ENCODE measurements at regions not wholly inside any gene's neighbourhood (a gene's known extent, or its start where the extent isn't known, plus 50 kb on each side); places are given as distances from the start of the nearest gene placed in this dataset.

DNA sequence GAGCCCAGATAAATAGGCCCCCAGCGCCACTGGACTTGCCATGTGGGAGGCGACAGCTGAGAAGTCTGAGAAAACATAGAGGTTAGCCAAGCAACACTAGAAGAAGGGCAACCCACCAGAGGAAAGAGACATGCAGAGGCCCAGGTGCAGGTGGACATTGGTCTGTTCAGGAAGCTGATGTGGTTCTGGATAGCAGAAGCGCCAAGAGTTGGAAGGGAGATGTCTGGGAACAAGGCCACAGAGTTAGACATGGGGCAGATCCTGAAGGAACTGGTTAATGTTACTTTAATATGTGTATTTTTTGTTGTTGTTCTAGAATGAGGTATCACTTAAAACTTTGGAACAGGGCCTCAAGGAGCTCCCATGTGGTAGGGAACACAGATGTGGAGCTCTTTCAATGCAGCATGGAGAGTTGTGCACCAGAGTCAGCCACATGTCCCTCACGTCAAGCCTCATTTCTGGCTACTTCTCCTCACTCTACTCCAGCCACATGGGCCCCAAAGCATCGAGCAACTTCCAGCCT lies 62.2 kb upstream of the PKDCC start:
- Histone ChIP-seq H4K20me1 (ENCODE audit: insufficient read depth, low read length) (no peaks in the 10 kb centered on the region), H3K36me3 (replicated peaks; ENCODE audit: low read depth, low read length) (no peaks in the 10 kb centered on the region), H2AFZ (ENCODE audit: low read depth, low read length) (no peak overlapping the region)

DNA sequence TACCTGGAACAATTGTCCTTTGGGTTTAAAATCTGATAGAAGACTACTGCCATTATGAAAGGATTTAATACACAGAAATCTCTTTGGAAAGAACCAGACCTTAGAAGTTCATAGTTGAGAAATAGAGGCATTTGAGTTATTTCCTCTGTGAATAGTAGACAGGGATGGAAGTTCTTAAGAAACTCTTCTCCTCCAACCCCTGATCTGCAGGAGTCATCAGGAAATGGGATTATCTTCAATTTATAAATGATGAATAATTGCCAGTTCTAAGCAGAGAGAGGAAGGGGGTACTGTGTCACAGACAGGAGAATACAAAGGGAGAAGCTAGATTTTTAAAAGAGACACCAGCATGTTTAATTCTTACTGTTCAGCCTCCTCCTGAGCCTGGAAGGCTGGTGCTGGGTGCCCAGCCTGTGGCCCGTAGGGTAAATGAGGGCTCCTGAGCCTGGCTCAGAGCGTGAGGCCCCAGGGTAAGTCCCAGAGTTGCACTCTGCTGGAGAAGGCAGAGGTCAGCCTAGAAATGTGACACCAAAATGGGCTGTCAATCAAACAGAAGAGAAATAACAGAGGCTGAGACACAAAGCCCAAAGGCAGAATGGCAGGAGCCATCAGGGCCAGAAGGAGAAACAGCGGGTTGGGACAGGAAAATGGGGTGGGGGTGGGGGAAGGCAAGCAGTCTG lies 58.2 kb upstream of the PKDCC start:
- no peaks in the 10 kb centered on the region for H4K20me1 ChIP-seq (ENCODE audit: insufficient read depth, low read length)
- H3K4me2 ChIP-seq (ENCODE audit: low read length), result no peak overlapping the region
- no peak overlapping the region for H3K9ac ChIP-seq (ENCODE audit: low read length)
- H3K79me2 ChIP-seq (ENCODE audit: low read length), result no peaks in the 10 kb centered on the region
- no peak overlapping the region for H2AFZ ChIP-seq (ENCODE audit: low read depth, low read length)
- H3K4me1 ChIP-seq (ENCODE audit: low read length), result no peaks in the 10 kb centered on the region
- no peak overlapping the region for H3K27ac ChIP-seq (ENCODE audit: low read length)
- H3K36me3 ChIP-seq (replicated peaks; ENCODE audit: low read depth, low read length), result no peaks in the 10 kb centered on the region
- H3K27me3 ChIP-seq (ENCODE audit: low read depth, low read length), result peaks cover 42% of the 10 kb centered on the region
- no peaks in the 10 kb centered on the region for H3K9me3 ChIP-seq (ENCODE audit: insufficient read depth, low read length)
- no peak overlapping the region for H3K4me3 ChIP-seq (ENCODE audit: low read length)
- no peak for TF ChIP-seq EZH2phosphoT487 (IDR thresholded peaks at IDR 0.05; ENCODE audit: low read depth)
- TF ChIP-seq, protein P1, sequence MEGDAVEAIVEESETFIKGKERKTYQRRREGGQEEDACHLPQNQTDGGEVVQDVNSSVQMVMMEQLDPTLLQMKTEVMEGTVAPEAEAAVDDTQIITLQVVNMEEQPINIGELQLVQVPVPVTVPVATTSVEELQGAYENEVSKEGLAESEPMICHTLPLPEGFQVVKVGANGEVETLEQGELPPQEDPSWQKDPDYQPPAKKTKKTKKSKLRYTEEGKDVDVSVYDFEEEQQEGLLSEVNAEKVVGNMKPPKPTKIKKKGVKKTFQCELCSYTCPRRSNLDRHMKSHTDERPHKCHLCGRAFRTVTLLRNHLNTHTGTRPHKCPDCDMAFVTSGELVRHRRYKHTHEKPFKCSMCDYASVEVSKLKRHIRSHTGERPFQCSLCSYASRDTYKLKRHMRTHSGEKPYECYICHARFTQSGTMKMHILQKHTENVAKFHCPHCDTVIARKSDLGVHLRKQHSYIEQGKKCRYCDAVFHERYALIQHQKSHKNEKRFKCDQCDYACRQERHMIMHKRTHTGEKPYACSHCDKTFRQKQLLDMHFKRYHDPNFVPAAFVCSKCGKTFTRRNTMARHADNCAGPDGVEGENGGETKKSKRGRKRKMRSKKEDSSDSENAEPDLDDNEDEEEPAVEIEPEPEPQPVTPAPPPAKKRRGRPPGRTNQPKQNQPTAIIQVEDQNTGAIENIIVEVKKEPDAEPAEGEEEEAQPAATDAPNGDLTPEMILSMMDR (IDR thresholded peaks at IDR 0.05; ENCODE audit: low read depth, low read length), result no peak

More for the DNA sequence above, 62.2 kb upstream of the PKDCC start:
- Histone ChIP-seq H3K9ac (ENCODE audit: low read length) (no peak overlapping the region), H3K9me3 (ENCODE audit: insufficient read depth, low read length) (no peaks in the 10 kb centered on the region), H3K27ac (ENCODE audit: low read length) (no peak overlapping the region), H3K4me2 (ENCODE audit: low read length) (no peak overlapping the region), H3K4me3 (ENCODE audit: low read length) (no peak overlapping the region), H3K27me3 (ENCODE audit: low read depth, low read length) (peaks cover 38% of the 10 kb centered on the region), H3K79me2 (ENCODE audit: low read length) (no peaks in the 10 kb centered on the region), H3K4me1 (ENCODE audit: low read length) (no peaks in the 10 kb centered on the region)
- TF ChIP-seq, protein P1 (IDR thresholded peaks at IDR 0.05; ENCODE audit: low read depth, low read length), result no peak
- TF ChIP-seq EZH2phosphoT487 (IDR thresholded peaks at IDR 0.05; ENCODE audit: low read depth), result no peak

DNA sequence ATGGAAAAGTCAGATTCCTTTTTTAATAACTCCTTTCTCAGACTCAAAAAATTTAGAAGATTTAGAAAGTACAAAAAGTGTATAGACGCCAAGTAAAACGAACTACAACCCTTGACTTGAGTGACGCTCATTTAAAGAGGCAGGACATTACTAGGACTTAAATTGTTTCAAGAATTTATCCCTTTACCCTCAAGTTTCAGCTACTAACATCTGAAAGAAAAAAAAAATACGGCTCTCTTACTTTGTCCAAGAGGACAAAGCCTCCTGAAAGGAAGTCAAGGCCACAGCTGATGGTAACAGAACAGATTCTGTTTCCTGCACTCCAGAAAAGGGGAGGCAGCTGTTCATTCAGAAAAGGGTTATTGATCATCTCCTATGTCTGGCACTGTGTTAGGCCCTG lies 57.6 kb upstream of the PKDCC start:
- no peaks in the 10 kb centered on the region for H3K79me2 ChIP-seq (ENCODE audit: low read length)
- no peaks in the 10 kb centered on the region for H4K20me1 ChIP-seq (ENCODE audit: insufficient read depth, low read length)
- no peaks in the 10 kb centered on the region for H3K36me3 ChIP-seq (replicated peaks; ENCODE audit: low read depth, low read length)
- H3K4me1 ChIP-seq (ENCODE audit: low read length), result no peaks in the 10 kb centered on the region
- H3K9ac ChIP-seq (ENCODE audit: low read length), result no peak overlapping the region
- H3K9me3 ChIP-seq (ENCODE audit: insufficient read depth, low read length), result no peaks in the 10 kb centered on the region
- no peak overlapping the region for H2AFZ ChIP-seq (ENCODE audit: low read depth, low read length)
- no peak overlapping the region for H3K4me3 ChIP-seq (ENCODE audit: low read length)
- no peak for TF ChIP-seq EZH2phosphoT487 (IDR thresholded peaks at IDR 0.05; ENCODE audit: low read depth)
- TF ChIP-seq, protein P1 (IDR thresholded peaks at IDR 0.05; ENCODE audit: low read depth, low read length), result no peak
- no peak overlapping the region for H3K4me2 ChIP-seq (ENCODE audit: low read length)
- H3K27me3 ChIP-seq (ENCODE audit: low read depth, low read length), result peaks cover 42% of the 10 kb centered on the region
- no peak overlapping the region for H3K27ac ChIP-seq (ENCODE audit: low read length)

DNA sequence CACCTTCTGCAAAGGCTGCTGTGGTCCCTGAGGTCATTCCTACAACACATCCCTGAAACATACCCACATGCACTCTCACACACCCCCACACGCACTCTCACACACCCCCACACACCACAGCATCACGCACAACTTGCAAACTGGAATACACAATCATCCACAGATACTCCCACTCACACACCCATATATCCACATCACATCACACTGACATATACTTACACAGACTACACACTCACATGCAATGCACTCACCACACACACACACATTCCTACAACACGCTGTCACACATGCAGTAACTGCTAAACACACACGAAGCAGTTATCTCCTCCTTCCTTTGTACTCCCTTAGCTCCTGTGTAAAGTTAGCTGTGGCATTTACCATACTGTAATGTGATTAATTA lies 57.1 kb upstream of the PKDCC start:
- Histone ChIP-seq H3K9me3 (ENCODE audit: insufficient read depth, low read length) (no peaks in the 10 kb centered on the region), H3K4me2 (ENCODE audit: low read length) (no peak overlapping the region), H4K20me1 (ENCODE audit: insufficient read depth, low read length) (no peaks in the 10 kb centered on the region), H3K9ac (ENCODE audit: low read length) (no peak overlapping the region), H3K36me3 (replicated peaks; ENCODE audit: low read depth, low read length) (no peaks in the 10 kb centered on the region), H3K27me3 (ENCODE audit: low read depth, low read length) (peaks cover 42% of the 10 kb centered on the region), H3K4me3 (ENCODE audit: low read length) (no peak overlapping the region), H3K79me2 (ENCODE audit: low read length) (no peaks in the 10 kb centered on the region), H2AFZ (ENCODE audit: low read depth, low read length) (no peak overlapping the region), H3K4me1 (ENCODE audit: low read length) (no peaks in the 10 kb centered on the region), H3K27ac (ENCODE audit: low read length) (no peak overlapping the region)
- TF ChIP-seq EZH2phosphoT487 (IDR thresholded peaks at IDR 0.05; ENCODE audit: low read depth), result no peak
- TF ChIP-seq, protein P1 (IDR thresholded peaks at IDR 0.05; ENCODE audit: low read depth, low read length), result no peak
